ENCODE measurements at regions not wholly inside any gene's neighbourhood (a gene's known extent, or its start where the extent isn't known, plus 50 kb on each side); places are given as distances from the start of the nearest gene placed in this dataset.

GRCh38 chr2:224208443-224208842, 169.4 kb upstream of the SERPINE2 start:
- TF ChIP-seq CTCF (IDR thresholded peaks at IDR 0.05), result no peak
- no peak for DNase-seq
- H3K4me1 ChIP-seq, result no peaks in the 10 kb centered on the region
- H3K4me3 ChIP-seq, result no peak overlapping the region
- no peak for ATAC-seq
- H3K27me3 ChIP-seq (ENCODE audit: low read depth), result no peaks in the 10 kb centered on the region
- no peak overlapping the region for H3K27ac ChIP-seq
- H3K9me3 ChIP-seq, result no peaks in the 10 kb centered on the region
- no peaks in the 10 kb centered on the region for H3K36me3 ChIP-seq
- intact Hi-C loops (cut with DNase I), result no loop called here

GRCh38 chr2:224208007-224208406, 168.9 kb upstream of the SERPINE2 start:
- H3K9me3 ChIP-seq, result no peaks in the 10 kb centered on the region
- no peak for ATAC-seq
- intact Hi-C loops (cut with DNase I), result no loop called here
- no peak for TF ChIP-seq CTCF (IDR thresholded peaks at IDR 0.05)
- no peak overlapping the region for H3K4me3 ChIP-seq
- no peaks in the 10 kb centered on the region for H3K4me1 ChIP-seq
- no peak overlapping the region for H3K27ac ChIP-seq
- no peak for DNase-seq
- H3K36me3 ChIP-seq, result no peaks in the 10 kb centered on the region
- H3K27me3 ChIP-seq (ENCODE audit: low read depth), result no peaks in the 10 kb centered on the region

GRCh38 chr2:224206816-224207215, 167.7 kb upstream of the SERPINE2 start:
- no peaks in the 10 kb centered on the region for H3K36me3 ChIP-seq
- intact Hi-C loops (cut with DNase I), result no loop called here
- H3K27me3 ChIP-seq (ENCODE audit: low read depth), result no peaks in the 10 kb centered on the region
- no peak for TF ChIP-seq CTCF (IDR thresholded peaks at IDR 0.05)
- ATAC-seq (no peak), DNase-seq (no peak)
- no peak overlapping the region for H3K4me3 ChIP-seq
- no peaks in the 10 kb centered on the region for H3K9me3 ChIP-seq
- no peaks in the 10 kb centered on the region for H3K4me1 ChIP-seq
- no peak overlapping the region for H3K27ac ChIP-seq

- Histone ChIP-seq H3K4me1 (no peaks in the 10 kb centered on the region), H3K27me3 (ENCODE audit: low read depth) (no peaks in the 10 kb centered on the region), H3K4me3 (no peak overlapping the region), H3K9me3 (no peaks in the 10 kb centered on the region), H3K36me3 (no peaks in the 10 kb centered on the region), H3K27ac (no peak overlapping the region)
- intact Hi-C loops (cut with DNase I), result no loop called here
- TF ChIP-seq CTCF (IDR thresholded peaks at IDR 0.05), result no peak
- ATAC-seq (no peak), DNase-seq (no peak)
Observed at GRCh38 chr2:224202281-224202865, 163.3 kb upstream of the SERPINE2 start.

GRCh38 chr2:224198436-224198835, 159.3 kb upstream of the SERPINE2 start:
- Histone ChIP-seq H3K27me3 (ENCODE audit: low read depth) (no peaks in the 10 kb centered on the region), H3K9me3 (no peaks in the 10 kb centered on the region), H3K36me3 (no peaks in the 10 kb centered on the region), H3K4me1 (no peaks in the 10 kb centered on the region), H3K4me3 (no peak overlapping the region), H3K27ac (no peak overlapping the region)
- intact Hi-C loops (cut with DNase I), result no loop called here
- DNase-seq, result no peak
- no peak for ATAC-seq
- no peak for TF ChIP-seq CTCF (IDR thresholded peaks at IDR 0.05)

- TF ChIP-seq CTCF (IDR thresholded peaks at IDR 0.05), result no peak
- Histone ChIP-seq H3K27me3 (ENCODE audit: low read depth) (no peaks in the 10 kb centered on the region), H3K4me1 (no peaks in the 10 kb centered on the region), H3K27ac (no peak overlapping the region), H3K4me3 (no peak overlapping the region), H3K36me3 (no peaks in the 10 kb centered on the region), H3K9me3 (no peaks in the 10 kb centered on the region)
- ATAC-seq (no peak), DNase-seq (no peak)
- intact Hi-C loops (cut with DNase I), result no loop called here
Observed at GRCh38 chr2:224196810-224197209, 157.7 kb upstream of the SERPINE2 start.
